ENCODE measurements at regions not wholly inside any gene's neighbourhood (a gene's known extent, or its start where the extent isn't known, plus 50 kb on each side); places are given as distances from the start of the nearest gene placed in this dataset.

DNA sequence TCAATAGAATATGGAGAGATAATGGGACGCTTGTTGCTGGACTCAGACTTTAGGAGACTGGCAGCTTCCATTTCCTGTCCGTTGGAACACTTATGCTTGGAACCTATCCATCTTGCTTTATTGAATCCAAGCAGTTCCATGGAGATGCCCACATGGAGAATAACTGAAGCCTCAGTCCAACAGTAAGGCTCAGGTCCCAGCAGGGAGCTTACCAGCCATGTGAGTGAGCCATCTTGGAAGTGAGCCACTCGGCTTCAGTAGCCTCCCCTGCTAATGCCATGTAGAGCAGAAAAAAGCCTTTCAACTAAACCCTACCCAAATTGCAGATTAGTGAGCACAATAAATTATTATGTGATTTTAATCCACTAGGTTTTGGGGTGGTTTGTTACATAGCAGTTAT lies 538.8 kb upstream of the STXBP6 start:
- TF ChIP-seq CTCF (IDR thresholded peaks at IDR 0.05) (no peak), POLR2A (IDR thresholded peaks at IDR 0.05; ENCODE audit: low read depth) (no peak), POLR2AphosphoS5 (IDR thresholded peaks at IDR 0.05) (no peak), EP300 (IDR thresholded peaks at IDR 0.05) (no peak)

All from esophagus muscularis mucosa (tissue), 4 donors.